Smooth muscle cell (in vitro differentiated cells): ENCODE measurements at regions not wholly inside any gene's neighbourhood (a gene's known extent, or its start where the extent isn't known, plus 50 kb on each side); places are given as distances from the start of the nearest gene placed in this dataset.

Source experiments
- DNase-seq: peaks from one replicate; lab custom pipeline; 2025; ENCODE audit not compliant: unreplicated experiment; lab: John Stamatoyannopoulos, UW
- H2AFZ ChIP-seq: fragments of 200-600 bp; sonication (generic); 2 replicates; pipeline ENCODE4 v1.6.0; 2016; ENCODE audit warnings: antibody characterized with exemption, low read depth, mild to moderate bottlenecking
- H3F3A ChIP-seq: fragments of 200-600 bp; sonication (generic); 2 replicates; pipeline ENCODE4 v1.6.0; 2017; ENCODE audit warnings: antibody characterized with exemption, low read depth
- H3K27ac ChIP-seq: fragments of 200-600 bp; sonication (generic); 2 replicates; pipeline ENCODE4 v1.5.1; 2016; ENCODE audit warnings: low read depth, mild to moderate bottlenecking
- H3K27me3 ChIP-seq: fragments of 200-600 bp; sonication (generic); 2 replicates; pipeline ENCODE4 v1.6.1; 2016; ENCODE audit warnings: low read depth, mild to moderate bottlenecking
- H3K36me3 ChIP-seq: fragments of 200-600 bp; sonication (generic); 2 replicates; pipeline ENCODE4 v1.5.1; 2016; ENCODE audit warnings: low read depth
- H3K4me1 ChIP-seq: fragments of 200-600 bp; sonication (generic); 2 replicates; pipeline ENCODE4 v1.5.1; 2016; ENCODE audit warnings: low read depth
- H3K4me2 ChIP-seq: fragments of 200-600 bp; sonication (generic); 2 replicates; pipeline ENCODE4 v1.6.0; 2016; ENCODE audit warnings: mild to moderate bottlenecking
- H3K4me3 ChIP-seq: fragments of 200-600 bp; sonication (generic); 2 replicates; pipeline ENCODE4 v1.5.1; 2016; ENCODE audit warnings: mild to moderate bottlenecking
- H3K79me2 ChIP-seq: fragments of 200-600 bp; sonication (generic); 2 replicates; pipeline ENCODE4 v1.6.0; 2016; ENCODE audit warnings: low read depth, mild to moderate bottlenecking
- H3K9ac ChIP-seq: fragments of 200-600 bp; sonication (generic); 2 replicates; pipeline ENCODE4 v1.6.0; 2016; ENCODE audit warnings: low read depth
- H3K9me3 ChIP-seq: fragments of 200-600 bp; sonication (generic); replicated peaks from 2 replicates; pipeline ENCODE4 v1.5.1; 2016; ENCODE audit warnings: low read depth
- H4K20me1 ChIP-seq: fragments of 200-600 bp; sonication (generic); 2 replicates; pipeline ENCODE4 v1.6.0; 2016; ENCODE audit warnings: low read depth
- WGBS: methylation state at CpG from one replicate; pipeline ENCODE4 v1.1.7; 2016; ENCODE audit warnings: low lambda C conversion rate; 5-methylcytosine and 5-hydroxymethylcytosine counted together
- TF ChIP-seq, protein P1 (sequence below): fragments of 200-600 bp; sonication (generic); IDR thresholded peaks from 2 replicates; pipeline ENCODE4 v1.5.1; 2017; ENCODE audit warnings: borderline replicate concordance, mild to moderate bottlenecking, antibody characterized with exemption; ENCODE audit not compliant: insufficient read depth, poor library complexity, severe bottlenecking

DNA sequence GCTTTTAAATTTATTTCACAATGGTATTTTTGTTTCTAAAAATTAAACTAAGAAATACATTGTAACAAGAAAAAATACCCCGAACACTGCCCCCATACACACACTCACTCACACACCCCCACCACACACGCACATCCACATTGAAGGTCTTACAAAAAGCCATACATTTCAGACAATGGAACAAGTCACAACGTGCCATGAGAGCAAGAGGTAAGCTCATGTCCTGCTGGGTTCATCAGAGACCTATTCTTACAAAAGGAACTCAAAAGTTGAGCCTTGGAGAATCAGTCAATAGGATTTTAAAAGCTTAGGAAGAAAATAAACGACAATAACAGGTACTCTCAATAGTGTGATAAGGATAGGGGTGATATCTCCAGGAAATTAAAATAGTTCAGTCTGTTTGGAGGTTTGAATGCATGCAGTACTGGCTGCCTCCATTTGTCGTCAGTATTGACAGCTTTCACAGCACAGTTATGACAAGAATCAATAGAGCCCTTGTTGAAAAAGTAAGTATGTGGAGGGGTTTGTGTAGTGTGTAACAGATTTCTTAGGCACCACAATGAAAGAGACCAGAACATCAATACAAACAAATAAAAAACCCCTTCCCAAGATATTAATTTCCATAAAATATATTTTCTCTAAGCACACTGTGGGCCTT lies 1826.2 kb upstream of the CDH6 start:
- H3K79me2 ChIP-seq: no peaks in the 10 kb centered on the region
- TF ChIP-seq, protein P1, sequence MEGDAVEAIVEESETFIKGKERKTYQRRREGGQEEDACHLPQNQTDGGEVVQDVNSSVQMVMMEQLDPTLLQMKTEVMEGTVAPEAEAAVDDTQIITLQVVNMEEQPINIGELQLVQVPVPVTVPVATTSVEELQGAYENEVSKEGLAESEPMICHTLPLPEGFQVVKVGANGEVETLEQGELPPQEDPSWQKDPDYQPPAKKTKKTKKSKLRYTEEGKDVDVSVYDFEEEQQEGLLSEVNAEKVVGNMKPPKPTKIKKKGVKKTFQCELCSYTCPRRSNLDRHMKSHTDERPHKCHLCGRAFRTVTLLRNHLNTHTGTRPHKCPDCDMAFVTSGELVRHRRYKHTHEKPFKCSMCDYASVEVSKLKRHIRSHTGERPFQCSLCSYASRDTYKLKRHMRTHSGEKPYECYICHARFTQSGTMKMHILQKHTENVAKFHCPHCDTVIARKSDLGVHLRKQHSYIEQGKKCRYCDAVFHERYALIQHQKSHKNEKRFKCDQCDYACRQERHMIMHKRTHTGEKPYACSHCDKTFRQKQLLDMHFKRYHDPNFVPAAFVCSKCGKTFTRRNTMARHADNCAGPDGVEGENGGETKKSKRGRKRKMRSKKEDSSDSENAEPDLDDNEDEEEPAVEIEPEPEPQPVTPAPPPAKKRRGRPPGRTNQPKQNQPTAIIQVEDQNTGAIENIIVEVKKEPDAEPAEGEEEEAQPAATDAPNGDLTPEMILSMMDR: peak; percentile 5
- H3K27ac ChIP-seq: no peak overlapping the region
- H3F3A ChIP-seq: no peaks in the 10 kb centered on the region
- no peaks in the 10 kb centered on the region for H3K27me3 ChIP-seq
- DNase-seq: no peak
- no peak overlapping the region for H3K4me3 ChIP-seq
- no peaks in the 10 kb centered on the region for H3K9me3 ChIP-seq
- no peaks in the 10 kb centered on the region for H4K20me1 ChIP-seq
- H3K4me2 ChIP-seq: no peak overlapping the region
- H3K9ac ChIP-seq: no peak overlapping the region
- 59% methylated on average over 5 of the region's 5 CpGs for WGBS
- H2AFZ ChIP-seq: no peak overlapping the region
- H3K36me3 ChIP-seq: no peaks in the 10 kb centered on the region
- no peaks in the 10 kb centered on the region for H3K4me1 ChIP-seq

DNA sequence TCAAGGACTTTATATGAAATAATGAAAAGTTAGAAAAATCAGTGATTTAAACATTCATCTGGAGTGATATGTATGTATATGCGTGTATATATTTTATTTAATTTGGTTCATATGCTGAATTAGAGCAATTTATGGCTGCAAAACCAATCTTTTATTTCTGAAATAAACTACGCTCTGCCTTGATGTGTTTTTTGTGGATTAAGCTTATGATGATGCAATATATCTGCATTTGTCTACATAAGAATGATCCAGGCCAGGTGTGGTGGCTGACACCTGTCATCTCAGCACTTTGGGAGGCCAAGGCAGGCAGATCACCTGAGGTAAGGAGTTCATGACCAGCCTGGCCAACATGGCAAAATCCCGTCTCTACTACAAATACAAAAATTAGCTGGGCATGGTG lies 1842.3 kb upstream of the CDH6 start:
- no peak overlapping the region for H3K9ac ChIP-seq
- H3K4me1 ChIP-seq: no peaks in the 10 kb centered on the region
- H3K36me3 ChIP-seq: no peaks in the 10 kb centered on the region
- no peaks in the 10 kb centered on the region for H3F3A ChIP-seq
- TF ChIP-seq, protein P1: no peak
- H3K9me3 ChIP-seq: no peaks in the 10 kb centered on the region
- H3K27me3 ChIP-seq: no peaks in the 10 kb centered on the region
- no peak overlapping the region for H3K27ac ChIP-seq
- no peak overlapping the region for H2AFZ ChIP-seq
- H3K4me2 ChIP-seq: no peak overlapping the region
- no peaks in the 10 kb centered on the region for H4K20me1 ChIP-seq
- no peak for DNase-seq
- 86% methylated on average over 3 of the region's 3 CpGs for WGBS
- no peaks in the 10 kb centered on the region for H3K79me2 ChIP-seq
- no peak overlapping the region for H3K4me3 ChIP-seq

DNA sequence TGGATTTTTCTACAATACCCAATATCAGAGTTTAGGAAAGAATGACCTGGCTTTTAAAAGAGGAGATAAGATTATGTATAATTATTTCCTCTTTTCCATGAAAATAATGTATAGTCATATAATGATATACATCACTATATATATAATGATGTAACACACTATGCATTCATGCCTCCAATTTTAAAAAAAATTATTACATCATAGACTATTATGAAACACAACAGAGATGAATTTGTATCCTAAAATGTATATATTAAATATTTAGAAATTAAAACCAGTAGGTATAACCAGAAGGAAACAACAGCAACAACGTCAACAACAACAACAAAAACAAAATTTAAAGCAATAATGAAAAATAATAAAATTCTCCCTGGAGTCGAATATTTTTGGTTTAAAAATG lies 1856.5 kb upstream of the CDH6 start:
- no peaks in the 10 kb centered on the region for H4K20me1 ChIP-seq
- no peaks in the 10 kb centered on the region for H3K36me3 ChIP-seq
- H3K9ac ChIP-seq: no peak overlapping the region
- H2AFZ ChIP-seq: no peak overlapping the region
- no peaks in the 10 kb centered on the region for H3K9me3 ChIP-seq
- no peaks in the 10 kb centered on the region for H3K79me2 ChIP-seq
- no peaks in the 10 kb centered on the region for H3K4me1 ChIP-seq
- no peak overlapping the region for H3K4me3 ChIP-seq
- H3F3A ChIP-seq: no peaks in the 10 kb centered on the region
- no peaks in the 10 kb centered on the region for H3K27me3 ChIP-seq
- H3K4me2 ChIP-seq: no peak overlapping the region
- TF ChIP-seq, protein P1: no peak
- no peak overlapping the region for H3K27ac ChIP-seq
- WGBS: 77% methylated on average over 2 of the region's 2 CpGs
- DNase-seq: no peak

- TF ChIP-seq, protein P1: no peak
- no peaks in the 10 kb centered on the region for H3K79me2 ChIP-seq
Measured at GRCh38 chr5:29321591-29321990, 1871.9 kb upstream of the CDH6 start.

More at GRCh38 chr5:29321591-29321990, 1871.9 kb upstream of the CDH6 start:
- H3K4me3 ChIP-seq: no peak overlapping the region
- H3F3A ChIP-seq: no peaks in the 10 kb centered on the region
- no peaks in the 10 kb centered on the region for H3K27me3 ChIP-seq
- H3K36me3 ChIP-seq: no peaks in the 10 kb centered on the region
- no peaks in the 10 kb centered on the region for H4K20me1 ChIP-seq
- H3K9me3 ChIP-seq: no peaks in the 10 kb centered on the region
- no peaks in the 10 kb centered on the region for H3K4me1 ChIP-seq
- no peak overlapping the region for H3K4me2 ChIP-seq
- no peak overlapping the region for H3K9ac ChIP-seq
- H2AFZ ChIP-seq: no peak overlapping the region
- no peak overlapping the region for H3K27ac ChIP-seq
- no peak for DNase-seq
